ENCODE measurements at regions not wholly inside any gene's neighbourhood (a gene's known extent, or its start where the extent isn't known, plus 50 kb on each side); places are given as distances from the start of the nearest gene placed in this dataset.

- Histone ChIP-seq H4K20me1 (ENCODE audit: insufficient read depth, low read length) (no peaks in the 10 kb centered on the region), H3K9me3 (ENCODE audit: low read depth, low read length) (no peaks in the 10 kb centered on the region), H3K79me2 (ENCODE audit: insufficient read depth, low read length) (no peaks in the 10 kb centered on the region), H3K4me3 (ENCODE audit: insufficient read depth, low read length) (no peak overlapping the region), H2AFZ (ENCODE audit: low read length) (no peak overlapping the region), H3K4me1 (ENCODE audit: insufficient read depth, low read length) (no peaks in the 10 kb centered on the region), H3K4me2 (ENCODE audit: insufficient read depth, low read length) (no peak overlapping the region), H3K36me3 (ENCODE audit: insufficient read depth, low read length) (no peaks in the 10 kb centered on the region), H3K27ac (ENCODE audit: low read depth, low read length) (no peak overlapping the region), H3K27me3 (ENCODE audit: insufficient read depth, low read length) (peaks cover 6% of the 10 kb centered on the region)
- no peak for TF ChIP-seq CTCF (IDR thresholded peaks at IDR 0.05; ENCODE audit: extremely low read depth, low read depth, low read length)
- no peak for DNase-seq (ENCODE audit: insufficient read length, low spot score, missing footprints)
Observed at GRCh38 chrX:16386126-16386525, 218.8 kb downstream of the MAGEB17 start.

GRCh38 chrX:16392597-16392996 lies 225.3 kb downstream of the MAGEB17 start:
- no peak for TF ChIP-seq CTCF (IDR thresholded peaks at IDR 0.05; ENCODE audit: extremely low read depth, low read depth, low read length)
- no peaks in the 10 kb centered on the region for H3K4me1 ChIP-seq (ENCODE audit: insufficient read depth, low read length)
- H3K27ac ChIP-seq (ENCODE audit: low read depth, low read length) = no peak overlapping the region
- H3K79me2 ChIP-seq (ENCODE audit: insufficient read depth, low read length) = no peaks in the 10 kb centered on the region
- no peak for DNase-seq (ENCODE audit: insufficient read length, low spot score, missing footprints)
- no peaks in the 10 kb centered on the region for H3K36me3 ChIP-seq (ENCODE audit: insufficient read depth, low read length)
- no peak overlapping the region for H3K4me2 ChIP-seq (ENCODE audit: insufficient read depth, low read length)
- H4K20me1 ChIP-seq (ENCODE audit: insufficient read depth, low read length) = no peaks in the 10 kb centered on the region
- H3K9me3 ChIP-seq (ENCODE audit: low read depth, low read length) = no peaks in the 10 kb centered on the region
- no peaks in the 10 kb centered on the region for H3K27me3 ChIP-seq (ENCODE audit: insufficient read depth, low read length)
- no peak overlapping the region for H2AFZ ChIP-seq (ENCODE audit: low read length)
- H3K4me3 ChIP-seq (ENCODE audit: insufficient read depth, low read length) = no peak overlapping the region

GRCh38 chrX:16394290-16394689 lies 227.0 kb downstream of the MAGEB17 start:
- TF ChIP-seq CTCF (IDR thresholded peaks at IDR 0.05; ENCODE audit: extremely low read depth, low read depth, low read length) = no peak

GRCh38 chrX:16403808-16404207 lies 236.5 kb downstream of the MAGEB17 start:
- Histone ChIP-seq H3K4me1 (ENCODE audit: insufficient read depth, low read length) (no peaks in the 10 kb centered on the region), H4K20me1 (ENCODE audit: insufficient read depth, low read length) (no peaks in the 10 kb centered on the region), H3K9me3 (ENCODE audit: low read depth, low read length) (no peaks in the 10 kb centered on the region), H3K36me3 (ENCODE audit: insufficient read depth, low read length) (no peaks in the 10 kb centered on the region), H3K27me3 (ENCODE audit: insufficient read depth, low read length) (peaks cover 4% of the 10 kb centered on the region), H2AFZ (ENCODE audit: low read length) (no peak overlapping the region), H3K4me3 (ENCODE audit: insufficient read depth, low read length) (no peak overlapping the region), H3K79me2 (ENCODE audit: insufficient read depth, low read length) (no peaks in the 10 kb centered on the region), H3K4me2 (ENCODE audit: insufficient read depth, low read length) (no peak overlapping the region), H3K27ac (ENCODE audit: low read depth, low read length) (no peak overlapping the region)
- no peak for DNase-seq (ENCODE audit: insufficient read length, low spot score, missing footprints)
- TF ChIP-seq CTCF (IDR thresholded peaks at IDR 0.05; ENCODE audit: extremely low read depth, low read depth, low read length) = no peak

More at GRCh38 chrX:16394290-16394689, 227.0 kb downstream of the MAGEB17 start:
- Histone ChIP-seq H3K9me3 (ENCODE audit: low read depth, low read length) (no peaks in the 10 kb centered on the region), H3K27ac (ENCODE audit: low read depth, low read length) (no peak overlapping the region), H3K36me3 (ENCODE audit: insufficient read depth, low read length) (no peaks in the 10 kb centered on the region), H3K4me1 (ENCODE audit: insufficient read depth, low read length) (no peaks in the 10 kb centered on the region), H4K20me1 (ENCODE audit: insufficient read depth, low read length) (no peaks in the 10 kb centered on the region), H2AFZ (ENCODE audit: low read length) (no peak overlapping the region), H3K4me3 (ENCODE audit: insufficient read depth, low read length) (no peak overlapping the region), H3K4me2 (ENCODE audit: insufficient read depth, low read length) (no peak overlapping the region), H3K27me3 (ENCODE audit: insufficient read depth, low read length) (no peaks in the 10 kb centered on the region), H3K79me2 (ENCODE audit: insufficient read depth, low read length) (no peaks in the 10 kb centered on the region)
- DNase-seq (ENCODE audit: insufficient read length, low spot score, missing footprints) = no peak
